ENCODE measurements at regions not wholly inside any gene's neighbourhood (a gene's known extent, or its start where the extent isn't known, plus 50 kb on each side); places are given as distances from the start of the nearest gene placed in this dataset.

DNA sequence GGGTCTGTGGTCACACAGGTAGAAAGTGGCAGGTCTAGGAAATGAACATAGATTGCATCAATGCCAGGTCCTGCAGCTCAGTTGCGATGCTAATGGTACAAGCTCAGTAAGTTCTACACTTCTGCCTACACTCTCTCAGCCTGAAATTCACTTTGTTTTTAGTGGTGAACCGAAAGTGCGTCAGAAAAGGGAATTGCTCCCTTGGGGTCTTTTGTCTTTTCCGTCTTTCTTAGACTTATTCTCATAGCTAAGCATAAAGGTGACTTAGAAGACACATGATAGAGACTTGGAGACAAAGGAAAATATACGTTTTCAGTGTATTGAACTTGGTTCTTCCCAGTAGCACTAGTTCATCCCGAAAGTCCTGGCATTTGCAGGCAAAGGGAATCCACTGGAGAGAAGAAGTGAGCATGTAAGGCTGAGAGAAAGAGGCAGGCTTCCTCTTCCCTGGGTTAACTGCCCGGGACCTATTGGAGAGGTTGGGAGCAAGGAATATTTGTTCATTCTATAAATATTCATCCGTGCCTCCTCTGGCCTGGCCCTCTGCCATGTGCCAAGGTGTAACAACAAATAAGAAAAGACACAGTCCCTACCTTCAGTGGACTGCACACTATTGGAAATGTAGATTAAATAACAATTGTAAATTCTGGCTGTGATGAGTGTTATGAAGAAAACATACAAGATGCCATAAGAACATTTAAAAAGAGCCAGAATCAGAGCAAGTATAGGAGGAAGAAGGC, 785.8 kb downstream of the MED13L start:
- DNase-seq = no peak

DNA sequence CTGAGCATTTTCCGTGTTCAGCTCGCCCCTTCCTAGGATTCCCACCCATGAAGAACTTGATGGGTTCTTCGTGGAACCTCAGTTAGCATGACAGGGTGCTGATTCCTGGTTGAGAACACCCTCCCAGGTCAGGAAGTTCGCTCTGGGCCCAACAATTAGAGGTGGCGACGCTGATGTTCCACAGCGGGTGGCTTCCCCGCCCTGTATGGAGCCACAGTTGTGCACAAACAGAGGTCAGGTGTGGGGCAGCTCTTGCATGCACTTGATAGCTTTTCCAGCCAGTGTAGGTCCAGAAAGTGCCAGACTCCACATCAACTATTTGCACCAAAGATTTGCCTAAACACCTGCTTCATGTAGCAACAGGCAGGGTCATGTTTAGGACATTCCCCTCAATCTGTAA, 788.2 kb downstream of the MED13L start:
- DNase-seq = no peak

DNA sequence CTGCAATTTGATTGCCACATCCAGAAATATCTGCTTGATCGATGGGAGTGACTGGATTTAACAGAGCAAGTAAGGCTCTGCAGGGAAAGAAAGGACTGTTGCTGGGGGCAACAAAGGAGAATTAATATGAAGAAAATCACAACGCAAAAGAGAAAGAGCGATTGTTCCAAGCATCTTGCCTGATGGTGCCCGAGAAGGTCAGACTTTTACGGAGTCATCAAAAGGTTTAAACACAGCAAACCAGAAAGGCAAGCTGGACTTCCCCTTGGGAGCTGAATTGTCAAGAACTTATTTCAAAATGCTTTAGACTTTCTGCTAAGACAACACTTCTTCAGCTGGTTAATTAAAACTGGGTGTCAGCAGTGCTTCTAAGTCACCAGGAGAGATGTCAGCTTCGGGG, 791.5 kb downstream of the MED13L start:
- no peak for DNase-seq

DNA sequence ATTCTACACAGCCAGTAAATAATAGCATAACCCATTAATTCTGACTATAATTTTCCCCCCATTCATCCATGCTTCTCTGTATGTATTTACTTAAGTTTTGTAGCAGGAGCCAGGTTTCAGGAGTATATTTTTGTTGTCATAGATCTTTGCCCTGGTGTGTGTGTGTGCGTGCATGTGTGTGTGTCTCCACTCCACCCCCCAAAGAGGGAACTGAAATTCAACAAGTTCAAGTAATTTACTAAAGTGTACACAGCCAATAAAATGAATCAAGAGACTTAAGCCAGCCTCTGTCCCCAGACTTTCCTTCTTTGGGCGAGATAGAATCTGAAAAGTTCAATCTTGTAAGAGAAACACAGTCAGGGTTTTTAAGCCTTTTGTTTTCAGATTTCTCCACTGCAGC, 792.0 kb downstream of the MED13L start:
- DNase-seq = no peak

DNA sequence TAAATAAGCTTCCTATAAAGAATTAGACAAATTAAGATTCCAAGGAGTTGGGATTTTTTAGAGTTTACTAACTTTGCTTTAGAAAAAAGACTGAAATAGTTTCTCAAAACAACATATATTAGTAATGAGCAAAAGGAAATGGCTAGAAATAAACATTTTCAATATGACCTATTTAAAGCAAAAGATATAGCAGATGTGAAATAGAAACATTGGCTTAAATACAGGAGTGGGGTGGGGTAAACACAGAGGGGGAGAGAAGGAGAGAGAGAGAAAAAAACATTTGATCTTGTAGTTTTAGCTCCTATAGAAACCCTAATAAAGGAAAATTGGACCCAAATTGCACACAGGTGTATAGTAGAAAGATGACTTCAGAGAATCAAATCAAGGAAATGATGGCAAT, 794.5 kb downstream of the MED13L start:
- no peak for DNase-seq

DNA sequence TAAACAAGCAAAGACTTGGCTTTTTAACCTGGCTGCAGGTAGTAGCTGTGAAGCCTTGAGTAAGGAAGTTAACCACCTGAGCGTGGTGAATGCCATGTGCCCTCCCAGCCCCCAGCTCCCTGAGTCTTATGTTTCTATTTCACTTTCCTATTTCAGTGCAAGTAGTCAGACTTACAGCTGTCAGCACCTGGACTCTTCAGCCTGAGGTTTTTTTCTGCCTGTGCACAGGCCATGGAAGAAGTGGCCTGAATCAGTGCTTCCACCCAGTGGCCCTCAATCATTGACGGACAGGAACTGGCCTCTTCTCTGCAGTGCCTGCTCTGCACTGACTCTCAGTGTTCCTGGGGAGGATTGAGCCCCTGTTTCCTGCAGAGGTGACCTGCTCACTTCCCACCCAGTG, 796.4 kb downstream of the MED13L start:
- no peak for DNase-seq

DNA sequence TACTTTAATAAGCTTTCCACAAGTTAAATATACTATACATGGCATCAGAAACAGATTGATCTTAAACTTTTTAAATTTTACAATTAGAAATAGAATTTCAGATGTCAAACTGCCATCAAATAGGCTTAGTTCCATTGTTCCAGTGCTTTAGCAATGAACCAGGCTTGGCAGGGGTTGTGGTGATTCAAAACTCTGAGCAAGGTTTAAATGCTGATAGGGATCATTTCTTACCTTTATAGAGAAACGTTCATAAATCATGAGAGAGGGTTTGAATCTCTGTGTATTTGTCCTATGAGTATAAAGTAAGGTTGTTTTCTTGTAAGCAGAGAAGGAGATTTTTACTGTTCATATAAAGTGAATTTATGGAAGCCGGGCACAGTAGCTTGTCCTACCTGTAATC, 794.5 kb upstream of the TBX3 start:
- no peak for DNase-seq

DNA sequence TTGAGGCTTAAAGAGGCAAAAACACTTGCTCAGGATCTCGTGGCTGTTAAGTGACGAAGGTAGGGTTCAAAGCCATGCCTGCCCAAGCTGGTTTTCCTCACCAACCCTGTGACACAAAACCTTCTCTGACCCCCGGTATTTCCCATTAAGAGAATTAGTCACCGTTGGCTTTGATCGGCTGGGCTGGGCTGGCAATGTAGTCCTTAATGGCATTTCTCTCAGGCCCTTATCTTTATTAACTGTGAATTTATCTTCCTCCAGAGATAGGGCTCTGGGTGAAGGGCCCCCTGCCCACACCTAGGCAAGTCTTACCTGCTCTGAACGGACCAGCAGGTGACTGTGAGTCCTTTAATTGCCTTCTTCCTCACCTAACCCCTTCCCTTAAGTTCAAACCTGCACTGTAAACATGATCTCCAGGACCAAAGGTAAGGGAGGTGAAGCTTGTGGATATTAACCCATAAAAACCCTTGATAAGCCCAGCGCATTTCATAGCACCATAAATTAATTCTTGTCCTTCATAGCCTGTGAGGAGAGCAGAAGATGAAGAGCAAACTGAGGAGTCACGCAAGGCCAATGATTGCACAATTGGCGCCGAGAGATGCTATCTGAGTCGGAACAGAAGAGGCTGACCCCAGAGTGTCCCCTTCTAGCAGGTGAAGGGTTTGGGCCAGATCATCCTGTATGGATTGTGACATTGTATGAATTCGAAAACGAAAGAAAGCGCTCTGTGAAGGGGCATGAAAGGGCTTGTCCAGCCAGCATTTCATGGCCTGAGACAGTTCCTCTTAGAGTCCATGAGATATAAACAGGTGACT, 790.8 kb upstream of the TBX3 start:
- DNase-seq = no peak

DNA sequence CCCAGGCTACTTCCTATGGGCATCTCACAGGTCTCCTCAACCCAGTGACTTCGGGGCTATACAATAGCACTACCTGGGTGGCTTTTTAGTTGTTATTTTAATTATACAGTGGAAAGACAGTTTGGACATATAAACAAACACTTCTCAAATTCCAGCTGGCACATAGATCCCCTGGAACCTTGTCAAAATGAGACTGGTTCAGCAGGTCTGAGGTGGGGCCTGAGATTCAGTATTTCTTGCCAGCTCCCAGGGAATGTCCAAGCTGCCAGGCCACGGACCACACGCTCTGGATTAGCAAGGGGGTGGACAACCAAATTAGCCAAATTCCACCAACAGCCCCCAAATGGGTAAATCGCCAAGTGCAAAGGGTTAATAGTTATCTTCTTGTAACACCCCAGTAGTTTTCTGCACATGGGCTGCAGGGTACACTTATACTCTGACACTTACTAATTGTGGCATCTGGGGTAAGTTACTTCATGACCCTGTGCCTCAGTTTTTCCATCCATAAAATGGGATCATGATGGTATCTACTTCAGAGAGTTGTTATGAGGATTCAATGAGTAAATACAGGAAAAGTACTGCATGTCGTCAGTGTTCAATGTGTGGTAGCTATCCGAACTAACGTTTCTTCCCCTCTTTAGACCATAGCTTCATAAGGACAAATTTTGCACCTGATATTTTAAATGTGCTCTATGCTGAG, 789.4 kb upstream of the TBX3 start:
- no peak for DNase-seq

DNA sequence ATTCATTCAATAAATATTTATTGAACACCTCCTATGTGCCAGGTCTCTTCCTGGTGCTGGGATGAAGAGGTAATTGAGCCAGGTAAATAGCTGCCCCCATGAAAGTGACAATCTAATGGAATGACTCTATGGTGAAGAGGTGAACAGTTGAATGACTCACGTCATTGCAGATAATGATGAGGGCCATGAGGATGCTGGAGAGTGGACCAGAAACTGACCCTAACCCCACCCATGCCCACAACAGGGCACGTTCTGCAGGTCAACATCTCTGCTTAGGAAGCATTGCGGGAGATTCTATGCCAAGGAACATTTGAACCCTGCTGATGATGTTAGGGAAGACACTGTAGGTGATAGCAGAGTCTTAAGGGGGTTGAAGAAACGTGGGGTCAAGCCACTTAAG, 788.9 kb upstream of the TBX3 start:
- DNase-seq = no peak

DNA sequence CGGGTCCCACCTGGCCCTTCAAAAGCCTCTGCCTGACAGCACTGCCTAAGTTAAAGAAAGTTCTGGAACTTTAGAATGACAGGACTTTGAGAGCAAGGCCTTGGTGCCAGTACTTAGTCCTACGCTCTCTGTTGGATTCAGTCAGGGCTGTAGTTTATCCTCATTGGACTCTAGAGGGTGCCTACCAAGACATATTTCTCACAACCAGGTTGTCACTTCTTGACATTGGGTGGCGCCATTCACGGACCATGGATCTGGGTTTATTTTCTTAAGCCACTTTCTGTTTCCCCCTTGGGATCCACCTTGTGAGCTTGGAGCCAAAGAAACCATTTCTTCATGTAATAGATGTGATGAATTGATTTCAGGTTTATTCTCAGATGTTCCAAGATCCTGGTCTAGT, 787.0 kb upstream of the TBX3 start:
- no peak for DNase-seq

DNA sequence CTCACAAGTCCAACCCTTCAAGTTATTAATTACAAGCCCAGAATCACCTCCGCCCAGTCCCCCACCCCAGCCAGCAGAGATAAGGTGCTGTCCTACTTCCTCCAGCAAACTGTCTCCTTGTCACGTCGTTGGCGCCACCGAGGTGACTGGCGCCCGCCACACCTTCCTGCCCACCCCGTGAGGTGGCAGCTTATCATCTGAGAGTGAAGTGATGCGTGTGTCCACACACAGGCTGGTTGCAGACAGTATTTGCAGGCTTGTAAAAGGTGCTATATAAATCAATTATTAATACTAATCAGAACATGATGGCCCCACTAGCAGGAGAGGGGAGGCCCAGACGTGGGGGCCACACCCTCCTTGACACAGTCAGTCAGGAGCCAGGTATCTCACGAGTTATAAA, 786.6 kb upstream of the TBX3 start:
- no peak for DNase-seq

DNA sequence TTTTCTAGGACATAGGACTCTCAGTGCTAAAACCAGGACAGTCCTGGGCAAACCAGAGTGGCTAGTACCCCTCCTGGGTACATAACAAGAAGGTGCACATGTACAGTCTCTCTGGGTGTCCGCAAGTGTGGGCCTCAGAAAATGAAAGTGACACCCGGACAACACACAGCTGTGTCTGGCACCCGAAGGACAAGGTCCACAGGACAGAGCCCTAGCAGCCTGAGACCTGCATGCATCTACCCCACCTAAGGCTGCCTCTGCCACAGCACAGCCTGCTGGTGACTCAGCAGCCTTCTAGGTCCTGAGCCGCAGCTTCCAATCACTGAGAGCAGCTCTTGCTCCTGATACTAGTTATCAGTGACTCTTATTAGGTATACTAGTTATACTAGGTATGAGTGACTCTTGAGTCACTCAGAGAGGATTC, 784.1 kb upstream of the TBX3 start:
- DNase-seq = no peak

DNA sequence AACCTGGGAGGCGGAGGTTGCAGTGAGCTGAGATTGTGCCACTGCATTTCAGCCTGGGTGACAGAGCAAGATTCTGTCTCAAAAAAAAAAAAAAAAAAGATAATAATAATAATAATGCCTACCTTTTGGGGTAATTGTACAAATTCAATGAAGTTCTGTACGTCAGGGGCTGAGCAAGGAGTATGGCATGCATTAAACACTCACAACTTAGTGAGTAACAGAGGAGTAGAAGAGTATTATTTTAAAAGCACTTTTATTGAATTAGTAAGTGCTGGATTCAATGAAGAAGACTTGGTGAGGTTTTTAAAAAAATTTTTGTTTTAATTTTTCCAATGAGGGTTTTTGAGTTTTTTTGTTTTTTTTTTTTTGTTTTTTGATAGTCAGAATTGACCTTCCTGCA, 783.6 kb upstream of the TBX3 start:
- DNase-seq = no peak

DNA sequence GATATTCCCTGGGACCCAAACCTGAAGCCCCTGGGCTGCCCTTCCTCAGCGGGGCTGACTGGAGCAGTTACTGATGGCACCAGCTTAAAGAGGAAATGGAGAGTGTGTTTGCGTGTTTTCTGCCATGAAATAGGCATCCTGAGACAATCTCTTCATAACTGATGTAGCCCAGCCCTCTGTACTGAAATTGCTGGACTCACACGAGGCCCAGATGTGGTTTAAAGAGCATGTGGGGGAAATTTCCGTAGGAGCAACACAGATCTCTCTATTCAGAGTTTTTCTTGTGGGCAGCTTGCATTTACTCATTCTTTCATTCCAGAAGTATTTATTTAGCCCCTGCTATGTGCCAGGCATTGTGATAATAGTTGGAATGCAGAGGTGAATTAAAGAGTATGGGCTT, 782.1 kb upstream of the TBX3 start:
- no peak for DNase-seq

DNA sequence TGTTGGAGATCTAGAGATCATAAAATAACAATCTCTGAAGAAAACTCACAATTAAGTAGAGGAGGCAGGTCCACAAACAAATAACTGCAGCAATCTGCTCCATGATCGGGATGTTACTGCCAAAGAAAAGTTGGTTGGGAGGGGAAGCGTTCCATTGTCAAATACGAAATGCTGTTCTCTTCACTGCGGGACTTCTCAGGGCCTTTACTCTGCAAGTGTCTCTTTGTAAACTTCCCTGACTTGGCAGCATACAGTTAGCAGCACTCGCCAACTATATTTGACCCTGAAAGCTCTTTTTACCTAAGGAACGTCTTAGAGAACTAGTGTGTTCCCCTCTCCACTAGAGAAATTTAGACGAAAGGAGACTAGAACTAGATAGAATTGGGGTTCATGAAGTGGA, 780.7 kb upstream of the TBX3 start:
- DNase-seq = no peak

DNA sequence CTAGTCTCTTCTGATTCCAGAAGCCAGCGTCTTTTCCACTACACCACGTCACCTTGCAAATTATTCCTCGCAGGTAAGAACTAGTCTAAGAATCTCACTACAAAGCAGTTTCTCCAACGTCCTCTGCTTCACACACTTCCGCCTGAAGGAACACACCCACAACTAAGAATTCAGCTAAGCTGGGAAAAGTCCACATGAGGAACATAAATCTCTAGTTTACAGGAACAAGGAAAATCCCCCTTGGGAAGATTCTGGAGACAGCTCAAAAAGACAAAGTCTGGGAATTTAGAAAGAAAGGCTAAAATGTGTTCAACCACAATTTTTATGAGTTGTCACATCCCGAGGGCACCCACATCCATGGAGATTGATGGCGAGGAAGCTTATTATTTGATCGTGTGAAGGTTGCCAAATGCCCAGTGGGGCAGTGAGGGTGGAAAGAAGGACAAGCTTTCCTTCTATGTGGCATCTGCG, 780.2 kb upstream of the TBX3 start:
- no peak for DNase-seq

DNA sequence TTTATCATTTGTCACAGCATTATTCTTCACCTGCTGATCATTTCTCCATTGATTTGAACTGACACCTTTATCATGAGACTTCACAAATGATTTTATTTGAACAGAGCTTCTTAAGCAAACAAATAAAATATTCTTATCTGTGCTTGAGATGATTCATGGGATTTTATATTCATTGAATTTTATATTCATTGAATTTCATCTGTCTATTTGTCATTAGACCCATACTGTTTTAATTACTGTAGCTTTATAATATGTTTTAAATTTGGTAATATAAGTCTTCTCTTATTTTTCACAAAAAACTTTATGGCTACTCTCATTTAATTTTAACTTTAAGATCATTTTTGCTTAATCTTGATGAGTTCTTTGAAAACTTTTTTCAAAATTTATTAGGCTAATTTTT, 777.4 kb upstream of the TBX3 start:
- DNase-seq = no peak

DNA sequence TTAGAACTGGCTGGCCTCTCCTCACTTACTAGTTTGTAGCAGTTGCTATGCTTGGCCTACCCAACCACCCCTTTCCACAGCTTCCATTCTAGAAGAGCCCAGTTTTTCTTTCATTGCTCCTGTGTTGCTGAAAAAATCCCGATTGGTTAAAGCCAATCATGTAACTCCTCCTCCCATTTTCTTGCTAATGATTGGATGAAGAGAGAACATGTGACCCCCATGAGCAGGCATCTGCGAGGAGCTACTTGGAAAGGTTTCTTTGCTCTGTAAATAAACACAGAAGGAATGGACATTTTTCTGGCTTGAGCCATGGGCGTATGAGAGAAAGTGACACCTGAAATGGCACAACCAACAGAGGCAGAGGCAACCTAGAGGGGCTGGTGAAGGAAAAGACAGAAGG, 773.8 kb upstream of the TBX3 start:
- no peak for DNase-seq

DNA sequence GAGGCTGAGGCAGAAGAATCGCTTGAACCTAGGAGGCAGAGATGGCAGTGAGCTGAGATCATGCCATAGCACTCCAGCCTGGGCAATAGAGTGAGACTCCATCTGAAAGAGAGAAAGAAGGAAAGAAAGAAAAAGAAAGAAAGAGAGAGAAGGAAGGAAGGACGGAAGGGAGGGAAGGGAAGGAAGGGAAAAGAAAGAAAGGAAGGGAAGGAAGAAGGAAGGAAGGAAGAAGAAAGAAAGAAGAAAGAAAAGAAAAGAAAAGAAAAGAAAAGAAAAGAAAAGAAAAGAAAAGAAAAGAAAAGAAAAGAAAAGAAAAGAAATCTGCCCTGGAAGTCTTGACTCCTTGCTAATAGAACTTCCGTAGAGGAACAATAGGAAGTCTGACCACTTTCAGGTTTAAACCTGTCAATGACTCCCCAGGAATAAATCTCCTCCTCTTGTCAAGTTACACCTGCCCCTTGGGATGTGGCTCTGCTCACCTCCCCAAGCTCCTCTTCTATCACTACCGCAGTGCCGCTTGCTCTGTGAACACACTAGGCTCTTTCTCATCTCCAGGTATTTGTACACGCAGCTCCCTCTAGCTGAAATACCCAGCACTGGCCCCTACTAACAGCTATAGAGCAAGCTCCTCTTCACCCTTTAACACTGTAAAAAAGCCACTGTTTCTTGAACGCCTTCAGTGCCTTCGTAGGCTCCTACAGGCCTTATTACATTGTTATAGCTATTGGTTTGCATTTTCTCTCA, 773.1 kb upstream of the TBX3 start:
- DNase-seq = no peak

DNA sequence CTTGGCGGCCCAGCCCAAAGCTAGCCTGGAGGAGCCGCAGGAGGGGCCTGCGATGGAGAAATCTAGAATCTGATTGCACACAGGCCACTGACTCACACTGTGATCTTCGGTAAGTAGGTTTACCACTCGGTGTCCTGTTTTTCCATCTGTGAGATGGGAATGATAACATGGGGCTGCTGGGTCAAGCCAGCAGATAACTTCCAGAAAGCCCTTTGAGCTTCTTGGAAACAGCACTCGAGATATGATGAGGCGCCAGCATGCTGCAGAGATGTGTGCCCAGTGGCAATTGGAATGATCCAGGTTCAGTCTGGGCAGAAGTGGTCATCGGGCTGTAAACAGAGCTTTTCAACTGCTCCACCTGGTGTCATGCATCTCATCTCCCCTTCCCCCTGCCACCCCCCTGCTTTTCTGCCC, 771.3 kb upstream of the TBX3 start:
- no peak for DNase-seq

DNA sequence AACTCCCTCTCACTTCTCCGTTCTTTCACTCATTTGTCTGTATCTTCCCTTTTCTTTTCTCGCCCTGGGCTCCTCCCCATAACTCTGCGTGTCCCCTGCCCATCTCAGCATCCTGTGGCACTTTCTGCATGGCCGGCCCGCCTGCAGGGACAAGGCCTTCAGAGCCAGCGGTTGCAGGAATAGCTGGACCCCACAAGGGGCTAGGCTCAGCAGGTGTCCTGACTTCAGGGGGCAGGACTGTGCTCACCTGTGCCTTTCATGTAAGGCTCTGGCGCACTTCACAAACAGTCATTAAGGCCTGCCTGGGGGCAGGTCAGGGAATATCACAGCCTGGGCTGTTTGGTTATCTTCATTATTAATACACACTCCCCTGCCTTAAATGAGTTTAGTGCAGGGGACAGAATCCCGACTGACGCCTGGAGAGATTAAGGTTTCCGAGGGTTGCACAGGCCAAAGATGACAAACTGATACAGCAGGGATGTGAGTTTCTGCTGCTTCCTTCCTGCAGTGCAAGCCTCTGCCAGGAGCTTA, 768.8 kb upstream of the TBX3 start:
- DNase-seq = no peak

Measured in NCI-H446 treated with DMSO at 0.1 percent for 48 hours (cell line).